Iris pigment epithelial cell (primary cell): ENCODE measurements at regions not wholly inside any gene's neighbourhood (a gene's known extent, or its start where the extent isn't known, plus 50 kb on each side); places are given as distances from the start of the nearest gene placed in this dataset.
"Not testable (repeated sequence)": the region's sequence is repeated elsewhere in the genome, so short reads cannot be mapped to it uniquely, and the experiment has no call there.

Experiments
- DNase-seq: peaks from one replicate; pipeline ENCODE4 v3.0.0-alpha.2; 2011; ENCODE audit warnings: low read depth

- no peak for DNase-seq
Observed at GRCh38 chr2:139704606-139705005, 924.4 kb upstream of the NXPH2 start.

DNA sequence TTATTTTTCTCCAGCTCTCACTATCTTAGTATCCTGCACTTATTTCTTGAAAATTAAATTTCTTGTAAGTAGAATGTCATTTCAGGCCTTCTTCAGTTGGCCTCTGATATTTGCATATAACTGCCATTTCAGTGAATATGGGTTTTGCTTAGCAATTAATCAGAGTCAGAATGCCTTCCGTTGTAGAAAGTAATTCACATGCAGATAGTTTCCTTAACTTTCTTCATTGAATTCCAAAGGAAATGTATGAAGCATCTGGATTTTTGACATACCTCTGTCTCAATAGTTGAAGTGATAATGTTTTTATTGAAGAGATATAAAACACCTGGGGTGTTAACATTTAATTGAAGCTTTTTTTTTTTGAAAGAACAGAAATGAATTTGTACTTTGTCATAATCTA, 914.1 kb upstream of the NXPH2 start:
- DNase-seq, result no peak

GRCh38 chr2:139686205-139686604, 906.0 kb upstream of the NXPH2 start:
- DNase-seq, result no peak

DNA sequence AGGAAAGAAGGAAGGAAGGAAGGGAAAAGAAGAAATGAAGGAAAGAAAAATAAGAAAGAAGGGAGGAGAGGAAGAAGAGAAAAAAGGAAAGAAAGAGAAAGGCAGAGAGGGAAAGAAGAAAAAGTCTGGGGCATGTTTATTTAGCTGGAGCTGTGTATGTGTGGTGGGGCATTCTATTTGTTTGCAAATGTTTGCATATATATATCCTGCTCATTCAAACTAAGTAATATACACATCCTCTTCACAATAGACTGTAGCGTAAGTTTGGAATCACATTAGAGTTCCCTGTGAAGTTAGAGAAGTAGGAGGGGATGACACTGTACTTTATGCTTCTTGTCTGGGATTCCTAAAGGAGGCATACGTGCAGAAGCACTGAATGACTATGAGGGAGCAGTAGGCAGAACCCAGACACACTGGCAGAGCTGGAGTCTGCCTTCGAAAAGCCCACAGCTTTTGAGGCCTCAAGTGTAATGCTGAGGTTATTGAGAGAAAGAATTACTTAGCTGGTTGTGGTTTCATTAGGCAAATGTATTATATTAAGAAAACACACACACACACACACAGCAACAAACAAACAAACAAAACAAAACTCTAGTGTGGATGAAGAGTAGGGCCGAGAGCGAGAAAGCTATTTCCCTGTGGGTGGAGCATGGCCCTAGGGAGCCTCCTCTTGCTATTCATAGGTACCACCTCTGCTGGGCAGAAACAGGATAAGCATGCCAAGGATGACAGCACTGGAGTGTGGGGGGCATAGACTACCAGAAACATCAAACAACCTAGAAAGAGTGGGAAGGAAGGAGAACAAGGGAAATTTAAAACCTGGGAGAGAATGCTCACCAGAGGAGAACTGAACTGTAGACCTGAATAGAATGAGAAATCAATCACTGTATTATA, 905.1 kb upstream of the NXPH2 start:
- no peak for DNase-seq

GRCh38 chr2:139684286-139684860, 904.2 kb upstream of the NXPH2 start:
- no peak for DNase-seq

DNA sequence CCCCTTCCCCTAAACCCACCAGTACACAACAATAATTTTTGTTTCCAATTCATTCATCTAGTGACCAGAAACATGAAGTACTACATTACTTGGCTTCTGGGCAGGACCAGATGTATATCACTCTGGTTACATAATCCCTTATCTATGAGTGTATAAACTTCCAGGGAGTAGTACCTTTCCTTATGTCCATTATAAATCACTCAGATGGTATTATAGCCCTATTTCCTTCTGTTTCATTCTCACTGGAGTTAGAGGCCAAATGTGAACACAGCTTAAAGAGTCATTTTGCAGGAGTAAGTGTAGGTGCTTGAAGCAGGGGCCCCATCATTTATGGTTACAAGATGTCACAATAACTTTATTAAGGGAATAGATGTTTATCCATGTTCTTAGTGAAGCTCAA, 894.4 kb upstream of the NXPH2 start:
- DNase-seq, result no peak

- DNase-seq, result not testable (repeated sequence)
Observed at GRCh38 chr2:139673447-139673846, 893.3 kb upstream of the NXPH2 start.

- DNase-seq, result no peak
Observed at GRCh38 chr2:139669675-139670074, 889.5 kb upstream of the NXPH2 start.

DNA sequence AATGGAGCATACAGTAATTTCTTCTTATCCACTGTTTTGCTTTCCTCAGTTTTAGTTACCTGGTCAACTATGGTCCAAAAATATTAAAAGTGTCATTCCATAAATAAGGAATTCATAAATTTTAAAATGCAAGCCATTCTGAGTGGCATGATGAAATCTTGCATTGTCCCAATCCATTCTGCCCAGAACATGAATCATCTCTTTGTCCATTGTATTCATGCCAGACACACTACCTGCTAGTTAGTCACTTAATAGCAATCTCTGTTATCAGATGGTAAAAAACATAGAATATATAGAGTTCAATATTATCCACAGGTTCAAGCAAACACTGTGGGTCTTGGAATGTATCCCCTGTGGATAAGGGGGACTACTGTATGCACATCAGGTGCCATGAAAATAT, 872.2 kb upstream of the NXPH2 start:
- DNase-seq, result no peak

DNA sequence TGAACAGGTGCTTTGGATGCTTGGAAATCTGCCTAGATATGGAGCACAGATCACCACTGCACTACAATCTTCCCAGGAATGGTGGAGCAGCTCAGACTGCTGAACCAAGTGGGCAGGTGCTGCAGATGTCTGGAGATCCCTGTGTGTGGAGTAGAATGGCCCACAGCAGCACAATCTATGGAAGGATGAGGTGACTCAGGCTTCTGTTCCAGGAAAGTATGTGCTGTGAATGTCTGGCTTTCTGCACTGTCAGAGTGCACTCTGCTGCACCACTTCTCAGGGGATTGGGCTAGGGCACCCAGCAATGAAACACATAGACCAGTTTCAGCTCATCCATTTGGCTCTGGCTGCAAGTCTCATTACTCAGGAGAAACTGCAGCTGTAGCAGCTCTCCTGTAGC, 865.4 kb upstream of the NXPH2 start:
- DNase-seq, result no peak

DNA sequence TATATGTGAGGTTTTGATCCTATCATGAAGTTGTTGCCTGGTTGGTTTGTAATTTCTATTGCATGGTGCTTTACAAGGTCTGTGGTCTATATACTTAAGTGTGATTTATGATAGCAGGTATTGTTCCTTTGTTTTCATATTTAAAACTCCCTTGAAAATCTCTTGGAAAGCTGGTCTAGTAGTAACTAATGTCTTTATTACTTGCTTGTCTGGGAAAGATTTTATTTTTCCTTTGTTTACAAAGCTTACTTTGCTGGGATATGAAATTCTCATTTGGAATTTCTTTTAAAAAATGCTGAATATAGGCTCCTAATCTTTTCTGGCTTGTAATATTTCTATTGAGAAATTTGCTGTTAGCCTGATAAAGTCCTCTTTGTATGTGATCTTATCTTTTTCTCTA, 862.9 kb upstream of the NXPH2 start:
- no peak for DNase-seq

- DNase-seq, result no peak
Observed at GRCh38 chr2:139631966-139632365, 851.8 kb upstream of the NXPH2 start.

DNA sequence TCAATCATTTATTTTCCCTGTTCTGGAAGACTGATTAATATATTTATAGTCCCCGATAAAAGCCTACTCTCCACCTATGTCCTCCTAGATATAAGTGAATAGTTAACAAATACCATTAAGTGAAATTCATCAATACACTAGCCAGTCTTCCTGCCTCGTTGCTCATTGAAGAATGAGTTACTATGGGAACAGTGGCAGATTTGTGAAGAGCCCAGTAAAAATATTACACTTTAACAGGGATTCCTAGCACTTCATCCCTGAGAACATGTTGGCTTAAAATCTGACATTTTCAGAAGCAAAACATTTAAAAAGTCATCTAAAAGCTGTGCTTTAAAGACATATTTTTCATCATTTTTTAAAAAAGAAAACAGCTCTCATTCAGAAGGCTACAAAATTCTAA, 848.7 kb upstream of the NXPH2 start:
- no peak for DNase-seq

DNA sequence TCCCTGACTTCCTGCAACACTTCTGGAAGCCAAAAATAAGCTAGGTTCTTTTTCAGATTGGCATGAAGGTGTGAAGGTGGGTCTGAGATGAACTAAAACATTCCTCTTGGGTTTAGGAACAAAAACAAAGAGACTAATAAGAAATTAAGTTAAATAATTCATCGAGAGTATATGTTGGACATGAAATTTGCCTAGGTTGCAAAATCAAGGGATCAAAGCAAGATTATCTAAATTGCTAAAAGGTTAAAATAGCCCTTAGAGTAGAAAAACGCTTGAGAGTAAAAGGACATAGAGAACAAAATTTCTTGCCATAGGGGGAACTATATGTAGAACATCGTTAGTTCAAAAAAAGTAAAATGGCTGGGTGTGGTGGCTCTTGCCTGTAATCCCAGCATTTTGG, 845.9 kb upstream of the NXPH2 start:
- no peak for DNase-seq

GRCh38 chr2:139622691-139623090, 842.5 kb upstream of the NXPH2 start:
- DNase-seq, result no peak

DNA sequence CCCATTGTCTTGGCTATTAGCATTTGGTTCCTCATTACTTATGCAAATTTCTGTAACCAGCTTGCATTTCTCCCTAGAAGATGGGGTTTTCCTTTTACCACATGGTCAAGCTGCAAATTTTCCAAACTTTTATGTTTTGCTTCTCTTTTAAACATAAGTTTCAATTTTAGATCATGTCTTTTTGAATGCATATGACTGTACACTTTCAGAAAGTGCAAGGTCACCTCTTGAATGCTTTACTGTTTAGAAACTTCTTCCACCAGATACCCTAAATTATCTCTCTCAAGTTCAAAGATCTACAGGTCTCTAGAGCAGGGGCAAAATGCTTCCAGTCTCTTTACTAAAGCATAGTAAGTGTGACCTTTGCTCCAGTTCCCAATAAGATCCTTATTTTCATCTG, 837.6 kb upstream of the NXPH2 start:
- DNase-seq, result no peak

- no peak for DNase-seq
Observed at GRCh38 chr2:139613264-139613663, 833.1 kb upstream of the NXPH2 start.

GRCh38 chr2:139610512-139610911, 830.3 kb upstream of the NXPH2 start:
- DNase-seq, result no peak

GRCh38 chr2:139609109-139609508, 828.9 kb upstream of the NXPH2 start:
- DNase-seq, result no peak

- DNase-seq, result no peak
Observed at GRCh38 chr2:139605668-139606067, 825.5 kb upstream of the NXPH2 start.

DNA sequence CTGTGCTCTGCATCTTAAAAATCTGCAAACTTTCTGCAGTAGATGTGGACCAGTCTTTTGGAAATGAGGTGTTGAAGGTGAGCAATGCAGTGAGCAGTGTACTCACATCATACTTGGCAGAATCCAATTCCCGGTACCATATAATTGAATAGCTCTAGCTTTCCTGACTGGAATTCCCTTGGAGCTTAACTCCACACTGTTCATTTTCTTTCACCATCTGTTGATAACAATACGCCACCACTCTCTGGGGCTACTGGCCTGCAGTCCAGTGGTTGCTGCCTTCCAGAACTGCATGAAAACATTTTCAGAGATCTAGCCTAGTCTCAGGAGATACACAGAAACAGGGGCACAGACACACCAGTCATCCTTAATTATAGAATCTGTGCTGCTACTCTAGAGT, 820.0 kb upstream of the NXPH2 start:
- no peak for DNase-seq

GRCh38 chr2:139585101-139585500, 804.9 kb upstream of the NXPH2 start:
- DNase-seq, result no peak

GRCh38 chr2:139574371-139574770, 794.2 kb upstream of the NXPH2 start:
- no peak for DNase-seq

DNA sequence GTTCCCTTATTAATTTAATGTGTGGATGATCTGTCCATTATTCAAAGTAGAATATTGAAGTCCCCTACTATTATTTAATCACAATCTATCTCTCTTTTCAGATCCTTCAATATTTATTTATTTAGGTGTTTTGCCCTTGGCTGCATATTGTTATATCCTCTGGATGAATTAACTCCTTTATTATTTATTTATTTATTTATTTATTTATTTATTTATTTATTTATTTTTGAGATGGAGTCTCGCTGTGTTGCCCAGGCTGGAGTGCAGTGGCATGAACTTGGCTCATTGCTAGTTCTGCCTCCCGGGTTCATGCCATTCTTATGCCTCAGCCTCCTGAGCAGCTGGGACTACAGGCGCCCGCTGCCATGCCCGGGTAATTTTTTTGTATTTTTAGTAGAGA, 776.6 kb upstream of the NXPH2 start:
- no peak for DNase-seq
